WTC11 (cell line): ENCODE measurements at regions not wholly inside any gene's neighbourhood (a gene's known extent, or its start where the extent isn't known, plus 50 kb on each side); places are given as distances from the start of the nearest gene placed in this dataset.
"Not testable (repeated sequence)": the region's sequence is repeated elsewhere in the genome, so short reads cannot be mapped to it uniquely, and the experiment has no call there.

Experiments
- CREB1 ChIP-seq: sonication (generic); formaldehyde crosslinking; IDR thresholded peaks from 2 replicates; pipeline ENCODE4 v1.8.0; 2023; ENCODE audit warnings: mild to moderate bottlenecking, missing genetic modification reagents
- GABPB1 ChIP-seq: sonication (generic); formaldehyde crosslinking; IDR thresholded peaks from 2 replicates; pipeline ENCODE4 v1.8.1; 2023; ENCODE audit warnings: mild to moderate bottlenecking, missing genetic modification reagents
- JUN ChIP-seq: sonication (generic); formaldehyde crosslinking; IDR thresholded peaks from 2 replicates; pipeline ENCODE4 v1.8.0; 2023; ENCODE audit warnings: mild to moderate bottlenecking, missing genetic modification reagents
- KAT7 ChIP-seq: sonication (generic); formaldehyde crosslinking; IDR thresholded peaks from 2 replicates; pipeline ENCODE4 v1.8.1; 2023; ENCODE audit warnings: missing genetic modification reagents, mild to moderate bottlenecking, borderline replicate concordance
- MAX ChIP-seq: sonication (generic); formaldehyde crosslinking; IDR thresholded peaks from 2 replicates; pipeline ENCODE4 v1.8.0; 2022; ENCODE audit warnings: mild to moderate bottlenecking, missing genetic modification reagents
- USF2 ChIP-seq: sonication (generic); formaldehyde crosslinking; IDR thresholded peaks from 2 replicates; pipeline ENCODE4 v1.8.1; 2023; ENCODE audit warnings: mild to moderate bottlenecking, missing genetic modification reagents, moderate library complexity
- TF ChIP-seq, protein P1 (sequence below): sonication (generic); formaldehyde crosslinking; IDR thresholded peaks from 2 replicates; pipeline ENCODE4 v1.8.0; 2023; ENCODE audit warnings: missing genetic modification reagents
- TF ChIP-seq, protein P2 (sequence below): fragments of 200-600 bp; IDR thresholded peaks from 2 replicates; pipeline ENCODE4 v1.8.0; 2022; ENCODE audit warnings: antibody characterized with exemption
- TF ChIP-seq, protein P3 (sequence below): fragments of 250-450 bp; sonication (Bioruptor Pico); IDR thresholded peaks from 2 replicates; pipeline ENCODE4 v1.9.0; 2021; ENCODE audit warnings: mild to moderate bottlenecking, borderline replicate concordance
- TF ChIP-seq, protein P4 (sequence below): sonication (generic); formaldehyde crosslinking; IDR thresholded peaks from 2 replicates; pipeline ENCODE4 v1.8.1; 2023; ENCODE audit warnings: mild to moderate bottlenecking, missing genetic modification reagents, borderline replicate concordance

DNA sequence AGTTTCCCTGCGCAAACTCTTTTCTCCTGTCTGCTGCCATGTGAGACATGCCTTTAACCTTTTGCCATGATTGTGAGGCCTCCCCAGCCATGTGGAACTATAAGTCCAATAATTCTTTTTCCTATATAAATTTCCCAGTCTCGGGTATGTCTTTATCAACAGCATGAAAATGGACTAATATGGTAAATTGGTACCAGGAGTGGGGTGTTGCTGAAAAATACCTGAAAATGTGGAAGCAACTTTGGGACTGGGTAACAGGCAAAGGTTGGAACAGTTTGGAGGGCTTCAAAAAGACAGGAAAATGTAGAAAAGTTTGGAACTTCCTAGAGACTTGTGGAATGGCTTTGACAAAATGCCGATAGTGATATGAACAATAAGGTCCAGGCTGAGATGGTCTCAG, 578.9 kb upstream of the CYLC2 start:
- TF ChIP-seq GABPB1 (CRISPR knock-in tag); CREB1 (CRISPR knock-in tag); JUN; MAX (CRISPR knock-in tag); USF2 (CRISPR knock-in tag); KAT7: not testable (repeated sequence)
- TF ChIP-seq, protein P1, sequence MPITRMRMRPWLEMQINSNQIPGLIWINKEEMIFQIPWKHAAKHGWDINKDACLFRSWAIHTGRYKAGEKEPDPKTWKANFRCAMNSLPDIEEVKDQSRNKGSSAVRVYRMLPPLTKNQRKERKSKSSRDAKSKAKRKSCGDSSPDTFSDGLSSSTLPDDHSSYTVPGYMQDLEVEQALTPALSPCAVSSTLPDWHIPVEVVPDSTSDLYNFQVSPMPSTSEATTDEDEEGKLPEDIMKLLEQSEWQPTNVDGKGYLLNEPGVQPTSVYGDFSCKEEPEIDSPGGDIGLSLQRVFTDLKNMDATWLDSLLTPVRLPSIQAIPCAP (CRISPR knock-in tag): not testable (repeated sequence)
- TF ChIP-seq, protein P2, sequence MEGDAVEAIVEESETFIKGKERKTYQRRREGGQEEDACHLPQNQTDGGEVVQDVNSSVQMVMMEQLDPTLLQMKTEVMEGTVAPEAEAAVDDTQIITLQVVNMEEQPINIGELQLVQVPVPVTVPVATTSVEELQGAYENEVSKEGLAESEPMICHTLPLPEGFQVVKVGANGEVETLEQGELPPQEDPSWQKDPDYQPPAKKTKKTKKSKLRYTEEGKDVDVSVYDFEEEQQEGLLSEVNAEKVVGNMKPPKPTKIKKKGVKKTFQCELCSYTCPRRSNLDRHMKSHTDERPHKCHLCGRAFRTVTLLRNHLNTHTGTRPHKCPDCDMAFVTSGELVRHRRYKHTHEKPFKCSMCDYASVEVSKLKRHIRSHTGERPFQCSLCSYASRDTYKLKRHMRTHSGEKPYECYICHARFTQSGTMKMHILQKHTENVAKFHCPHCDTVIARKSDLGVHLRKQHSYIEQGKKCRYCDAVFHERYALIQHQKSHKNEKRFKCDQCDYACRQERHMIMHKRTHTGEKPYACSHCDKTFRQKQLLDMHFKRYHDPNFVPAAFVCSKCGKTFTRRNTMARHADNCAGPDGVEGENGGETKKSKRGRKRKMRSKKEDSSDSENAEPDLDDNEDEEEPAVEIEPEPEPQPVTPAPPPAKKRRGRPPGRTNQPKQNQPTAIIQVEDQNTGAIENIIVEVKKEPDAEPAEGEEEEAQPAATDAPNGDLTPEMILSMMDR: not testable (repeated sequence)
- TF ChIP-seq, protein P3, sequence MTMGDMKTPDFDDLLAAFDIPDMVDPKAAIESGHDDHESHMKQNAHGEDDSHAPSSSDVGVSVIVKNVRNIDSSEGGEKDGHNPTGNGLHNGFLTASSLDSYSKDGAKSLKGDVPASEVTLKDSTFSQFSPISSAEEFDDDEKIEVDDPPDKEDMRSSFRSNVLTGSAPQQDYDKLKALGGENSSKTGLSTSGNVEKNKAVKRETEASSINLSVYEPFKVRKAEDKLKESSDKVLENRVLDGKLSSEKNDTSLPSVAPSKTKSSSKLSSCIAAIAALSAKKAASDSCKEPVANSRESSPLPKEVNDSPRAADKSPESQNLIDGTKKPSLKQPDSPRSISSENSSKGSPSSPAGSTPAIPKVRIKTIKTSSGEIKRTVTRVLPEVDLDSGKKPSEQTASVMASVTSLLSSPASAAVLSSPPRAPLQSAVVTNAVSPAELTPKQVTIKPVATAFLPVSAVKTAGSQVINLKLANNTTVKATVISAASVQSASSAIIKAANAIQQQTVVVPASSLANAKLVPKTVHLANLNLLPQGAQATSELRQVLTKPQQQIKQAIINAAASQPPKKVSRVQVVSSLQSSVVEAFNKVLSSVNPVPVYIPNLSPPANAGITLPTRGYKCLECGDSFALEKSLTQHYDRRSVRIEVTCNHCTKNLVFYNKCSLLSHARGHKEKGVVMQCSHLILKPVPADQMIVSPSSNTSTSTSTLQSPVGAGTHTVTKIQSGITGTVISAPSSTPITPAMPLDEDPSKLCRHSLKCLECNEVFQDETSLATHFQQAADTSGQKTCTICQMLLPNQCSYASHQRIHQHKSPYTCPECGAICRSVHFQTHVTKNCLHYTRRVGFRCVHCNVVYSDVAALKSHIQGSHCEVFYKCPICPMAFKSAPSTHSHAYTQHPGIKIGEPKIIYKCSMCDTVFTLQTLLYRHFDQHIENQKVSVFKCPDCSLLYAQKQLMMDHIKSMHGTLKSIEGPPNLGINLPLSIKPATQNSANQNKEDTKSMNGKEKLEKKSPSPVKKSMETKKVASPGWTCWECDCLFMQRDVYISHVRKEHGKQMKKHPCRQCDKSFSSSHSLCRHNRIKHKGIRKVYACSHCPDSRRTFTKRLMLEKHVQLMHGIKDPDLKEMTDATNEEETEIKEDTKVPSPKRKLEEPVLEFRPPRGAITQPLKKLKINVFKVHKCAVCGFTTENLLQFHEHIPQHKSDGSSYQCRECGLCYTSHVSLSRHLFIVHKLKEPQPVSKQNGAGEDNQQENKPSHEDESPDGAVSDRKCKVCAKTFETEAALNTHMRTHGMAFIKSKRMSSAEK (CRISPR knock-in tag): not testable (repeated sequence)
- TF ChIP-seq, protein P4, sequence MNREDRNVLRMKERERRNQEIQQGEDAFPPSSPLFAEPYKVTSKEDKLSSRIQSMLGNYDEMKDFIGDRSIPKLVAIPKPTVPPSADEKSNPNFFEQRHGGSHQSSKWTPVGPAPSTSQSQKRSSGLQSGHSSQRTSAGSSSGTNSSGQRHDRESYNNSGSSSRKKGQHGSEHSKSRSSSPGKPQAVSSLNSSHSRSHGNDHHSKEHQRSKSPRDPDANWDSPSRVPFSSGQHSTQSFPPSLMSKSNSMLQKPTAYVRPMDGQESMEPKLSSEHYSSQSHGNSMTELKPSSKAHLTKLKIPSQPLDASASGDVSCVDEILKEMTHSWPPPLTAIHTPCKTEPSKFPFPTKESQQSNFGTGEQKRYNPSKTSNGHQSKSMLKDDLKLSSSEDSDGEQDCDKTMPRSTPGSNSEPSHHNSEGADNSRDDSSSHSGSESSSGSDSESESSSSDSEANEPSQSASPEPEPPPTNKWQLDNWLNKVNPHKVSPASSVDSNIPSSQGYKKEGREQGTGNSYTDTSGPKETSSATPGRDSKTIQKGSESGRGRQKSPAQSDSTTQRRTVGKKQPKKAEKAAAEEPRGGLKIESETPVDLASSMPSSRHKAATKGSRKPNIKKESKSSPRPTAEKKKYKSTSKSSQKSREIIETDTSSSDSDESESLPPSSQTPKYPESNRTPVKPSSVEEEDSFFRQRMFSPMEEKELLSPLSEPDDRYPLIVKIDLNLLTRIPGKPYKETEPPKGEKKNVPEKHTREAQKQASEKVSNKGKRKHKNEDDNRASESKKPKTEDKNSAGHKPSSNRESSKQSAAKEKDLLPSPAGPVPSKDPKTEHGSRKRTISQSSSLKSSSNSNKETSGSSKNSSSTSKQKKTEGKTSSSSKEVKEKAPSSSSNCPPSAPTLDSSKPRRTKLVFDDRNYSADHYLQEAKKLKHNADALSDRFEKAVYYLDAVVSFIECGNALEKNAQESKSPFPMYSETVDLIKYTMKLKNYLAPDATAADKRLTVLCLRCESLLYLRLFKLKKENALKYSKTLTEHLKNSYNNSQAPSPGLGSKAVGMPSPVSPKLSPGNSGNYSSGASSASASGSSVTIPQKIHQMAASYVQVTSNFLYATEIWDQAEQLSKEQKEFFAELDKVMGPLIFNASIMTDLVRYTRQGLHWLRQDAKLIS (CRISPR knock-in tag): not testable (repeated sequence)
